Stomach (tissue), 4 donors: ENCODE measurements at regions not wholly inside any gene's neighbourhood (a gene's known extent, or its start where the extent isn't known, plus 50 kb on each side); places are given as distances from the start of the nearest gene placed in this dataset.

Experiments
- CTCF ChIP-seq, 7 experiments: fragments of 450-650 bp in 4 of 7; fragments of 200-600 bp in 3 of 7; sonication (generic) in 3 of 7; IDR thresholded peaks; one replicate each; pipeline ENCODE4 v1.5.1; 2016 to 2019; ENCODE audit warnings: antibody characterized with exemption in 7 of 7, control low read depth in 2 of 7, mild to moderate bottlenecking in 1 of 7
- EP300 ChIP-seq: sonication (generic); formaldehyde crosslinking; IDR thresholded peaks from one replicate; pipeline ENCODE4 v1.6.1; 2017; ENCODE audit warnings: antibody characterized with exemption

- no peak for TF ChIP-seq CTCF (IDR thresholded peaks at IDR 0.05)
- TF ChIP-seq EP300: no peak
Measured at GRCh38 chrX:14291666-14292500, 237.5 kb upstream of the GLRA2 start.
